ENCODE measurements at regions not wholly inside any gene's neighbourhood (a gene's known extent, or its start where the extent isn't known, plus 50 kb on each side); places are given as distances from the start of the nearest gene placed in this dataset.

DNA sequence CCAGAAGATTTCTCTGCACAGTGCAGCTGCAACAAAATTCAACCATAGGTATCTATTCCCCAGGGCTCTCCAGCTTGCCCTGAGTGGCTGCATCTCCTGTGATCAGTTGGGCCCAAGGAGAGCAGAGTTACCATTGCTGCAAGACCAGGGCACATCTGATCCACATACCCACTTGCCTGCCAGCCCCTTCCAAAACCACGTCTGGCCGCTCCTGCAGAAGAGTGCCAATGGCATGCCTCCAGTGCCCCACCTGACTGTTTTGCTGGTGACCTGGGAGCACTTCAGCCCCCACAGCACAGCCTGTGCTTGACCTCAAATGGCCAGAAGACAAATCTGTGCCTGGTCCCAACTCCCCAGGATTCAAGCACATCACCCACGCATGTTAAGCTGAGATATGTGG is 526.1 kb upstream of the GBE1 start:
- DNase-seq (ENCODE audit: low read depth in 2 of 2), result no peak

DNA sequence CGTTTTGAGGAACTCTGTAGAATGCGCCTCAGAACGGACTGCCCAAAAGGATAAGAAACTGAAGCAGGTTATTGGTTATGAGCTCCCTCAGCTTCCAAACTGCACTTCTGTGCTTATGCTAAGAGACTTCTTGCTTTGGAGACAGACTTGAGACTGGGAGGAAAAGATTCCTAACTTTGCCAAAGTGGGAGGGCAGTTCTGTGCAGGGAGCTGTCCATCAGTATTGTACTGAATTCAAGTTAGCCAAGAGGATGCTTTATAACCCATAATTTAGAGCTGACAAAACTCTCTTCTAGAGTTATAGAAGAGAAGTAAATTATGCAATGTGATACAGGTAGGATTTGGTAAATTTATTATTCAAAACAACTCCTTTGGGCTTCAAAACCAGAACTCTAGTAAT is 519.8 kb upstream of the GBE1 start:
- no peak for DNase-seq (ENCODE audit: low read depth in 2 of 2)

DNA sequence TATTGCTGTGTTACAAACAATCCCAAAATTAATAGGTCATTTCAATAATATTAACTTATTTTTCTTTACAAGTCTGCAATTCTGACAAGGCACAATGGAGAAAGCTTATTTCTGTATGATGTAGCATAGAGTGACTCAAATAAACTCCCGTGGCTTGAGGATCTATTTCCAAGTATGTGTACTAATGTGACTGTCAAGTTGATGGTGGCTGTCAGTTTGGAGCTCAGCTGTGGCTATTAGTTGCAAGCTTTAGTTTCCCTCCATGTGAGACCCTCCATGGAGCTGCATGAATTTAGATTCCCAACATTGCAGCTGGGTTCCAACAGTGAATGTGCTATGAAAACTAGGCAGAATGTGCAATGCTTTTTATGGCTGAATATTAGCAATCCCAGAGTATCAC is 515.5 kb upstream of the GBE1 start:
- no peak for DNase-seq (ENCODE audit: low read depth in 2 of 2)

DNA sequence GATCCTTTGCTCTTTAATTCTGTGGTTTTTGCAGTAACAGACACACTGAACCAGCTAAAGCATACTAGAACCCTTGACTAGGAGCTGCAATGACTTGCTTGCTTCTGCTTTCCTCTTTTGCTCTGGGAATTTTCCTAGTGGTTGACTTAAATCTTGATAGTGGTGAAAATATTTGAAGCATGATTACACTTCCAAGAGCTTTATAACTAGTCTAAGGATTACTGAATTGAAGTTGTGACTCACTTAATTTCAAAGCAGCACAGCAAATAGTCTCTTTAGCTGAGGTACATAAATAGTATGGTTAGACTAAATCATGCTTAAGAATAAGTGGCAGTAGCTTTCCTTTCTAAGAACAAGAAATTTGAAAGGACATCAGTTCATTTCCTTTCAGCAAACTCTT is 513.5 kb upstream of the GBE1 start:
- DNase-seq (ENCODE audit: low read depth in 2 of 2), result no peak

DNA sequence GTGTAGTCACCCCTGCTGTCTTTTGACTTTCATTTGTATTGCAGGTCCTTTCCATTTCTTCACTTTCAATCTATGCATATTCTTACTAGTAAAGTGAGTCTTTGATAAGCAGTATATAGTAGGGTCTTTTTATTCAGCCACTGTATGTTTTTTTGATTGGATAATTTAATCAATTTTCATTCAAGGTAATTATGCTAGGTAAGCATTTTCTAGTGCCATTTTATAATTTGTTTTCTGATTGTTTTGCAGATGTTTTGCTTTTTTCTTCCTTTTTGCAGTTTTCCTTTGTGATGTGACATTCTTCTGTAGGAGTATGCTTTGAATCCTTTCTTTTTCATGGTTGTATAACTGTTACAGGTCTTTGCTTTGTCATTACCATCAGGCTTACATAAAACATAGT is 504.3 kb upstream of the GBE1 start:
- DNase-seq (ENCODE audit: low read depth in 2 of 2), result no peak

DNA sequence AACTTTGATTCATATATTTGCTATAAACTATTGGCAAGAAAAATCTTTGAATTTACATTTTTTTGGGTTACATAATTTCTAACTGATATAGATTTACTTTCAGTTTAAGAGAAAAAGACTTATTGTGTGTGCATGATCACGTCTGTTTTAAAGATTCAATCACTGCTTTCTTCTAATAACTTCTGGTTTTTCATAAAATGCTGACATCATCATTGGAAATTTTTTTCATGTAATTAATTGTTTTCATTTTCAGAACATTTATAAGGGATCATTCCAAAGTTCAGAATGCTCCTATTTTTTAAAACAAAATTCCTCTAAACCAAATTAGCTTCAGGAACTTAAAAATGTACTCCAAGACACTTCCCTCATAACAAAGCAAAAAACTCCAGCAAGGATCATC is 500.7 kb upstream of the GBE1 start:
- DNase-seq (ENCODE audit: low read depth in 2 of 2), result no peak

DNA sequence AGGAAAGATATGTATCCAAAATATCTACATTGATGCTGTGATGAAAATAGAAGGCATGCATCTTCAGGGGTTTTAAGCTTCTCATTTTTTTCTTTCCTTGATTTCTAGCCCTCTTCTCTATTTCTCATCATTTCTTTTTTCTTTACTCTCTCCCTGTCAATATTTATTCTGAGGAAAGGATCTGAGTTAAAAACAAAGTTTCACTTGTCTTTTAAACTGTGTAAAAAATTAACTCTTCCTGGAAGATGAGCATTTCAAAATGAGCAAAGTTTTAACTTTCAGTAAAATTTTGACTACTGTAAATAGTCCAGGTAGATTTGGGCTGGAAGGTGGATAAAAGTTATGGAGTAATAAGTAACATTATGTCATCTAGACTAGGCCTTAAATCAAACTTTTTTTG is 500.2 kb upstream of the GBE1 start:
- no peak for DNase-seq (ENCODE audit: low read depth in 2 of 2)

DNA sequence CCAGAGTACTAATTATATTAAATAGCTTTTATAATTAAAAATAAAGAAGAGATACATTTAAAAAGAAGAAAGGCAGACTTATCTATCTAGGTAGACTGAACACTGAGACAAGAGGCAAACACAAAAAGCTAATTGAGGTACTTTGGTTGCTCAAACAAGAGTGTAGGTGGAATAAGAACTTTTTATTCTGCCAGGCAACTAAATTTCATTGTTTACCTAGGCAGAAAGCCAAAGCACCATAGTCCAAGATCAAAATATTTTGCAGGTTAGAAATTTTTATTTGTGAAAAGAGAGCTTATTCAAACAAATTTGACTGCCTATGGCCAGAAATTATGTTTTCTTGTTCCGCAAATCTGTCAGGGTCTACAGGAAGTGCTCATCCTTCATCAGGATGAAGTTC is 499.6 kb upstream of the GBE1 start:
- no peak for DNase-seq (ENCODE audit: low read depth in 2 of 2)

DNA sequence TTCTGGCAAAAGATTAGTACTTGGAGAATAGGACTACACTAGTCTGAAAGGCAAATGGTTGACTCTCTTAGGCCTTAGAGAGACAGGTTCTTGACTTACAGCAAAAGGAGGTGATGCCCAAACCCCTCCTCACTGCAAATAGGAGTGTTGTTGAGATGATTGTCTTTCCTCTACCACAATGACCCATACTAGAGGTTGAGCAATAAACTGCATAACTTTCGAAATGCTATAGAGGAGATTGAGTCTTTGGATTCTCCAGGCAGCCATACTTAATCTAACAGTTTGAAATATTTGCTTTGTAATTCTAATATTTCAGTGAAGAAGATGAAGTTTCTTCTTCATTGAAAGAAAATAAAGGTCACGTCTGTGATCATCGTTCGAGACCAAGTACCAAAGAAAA is 498.5 kb upstream of the GBE1 start:
- DNase-seq (ENCODE audit: low read depth in 2 of 2), result no peak

DNA sequence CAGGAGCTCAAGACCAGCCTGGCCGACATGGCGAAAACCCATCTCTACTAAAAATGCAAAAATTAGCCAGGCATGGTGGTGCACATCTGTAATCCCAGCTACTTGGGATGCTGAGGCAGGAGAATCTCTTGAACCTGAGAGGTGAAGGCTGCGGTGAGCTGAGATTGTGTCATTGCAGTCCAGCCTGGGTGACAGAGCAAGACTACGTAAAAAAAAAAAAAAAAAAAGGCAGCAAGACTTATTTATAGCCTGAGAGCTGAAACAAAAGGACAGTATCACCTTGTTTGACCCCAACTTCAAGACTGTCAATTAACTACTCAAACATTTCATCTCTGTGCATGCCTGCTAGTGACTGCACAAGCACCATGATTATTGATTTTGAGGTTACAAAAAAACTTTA is 478.9 kb upstream of the GBE1 start:
- no peak for DNase-seq (ENCODE audit: low read depth in 2 of 2)

DNA sequence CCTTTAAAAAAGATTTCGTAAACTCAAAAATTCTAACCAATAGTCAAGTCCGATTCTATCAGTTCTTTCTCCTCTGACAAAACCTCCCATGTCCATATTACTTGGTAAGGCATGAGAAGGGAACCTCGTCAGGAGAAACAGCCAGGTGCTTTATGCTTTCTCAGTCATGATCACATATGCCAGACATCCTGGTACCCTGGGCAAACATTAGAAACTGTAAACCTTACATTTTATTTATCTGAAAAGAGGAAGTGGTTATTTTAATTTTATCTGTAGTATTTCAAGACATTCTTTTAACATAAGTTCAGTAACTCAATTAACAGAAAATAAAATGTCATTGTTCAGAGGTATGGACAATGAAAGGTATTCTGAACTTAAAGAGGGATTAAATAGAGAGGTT is 474.8 kb upstream of the GBE1 start:
- no peak for DNase-seq (ENCODE audit: low read depth in 2 of 2)

DNA sequence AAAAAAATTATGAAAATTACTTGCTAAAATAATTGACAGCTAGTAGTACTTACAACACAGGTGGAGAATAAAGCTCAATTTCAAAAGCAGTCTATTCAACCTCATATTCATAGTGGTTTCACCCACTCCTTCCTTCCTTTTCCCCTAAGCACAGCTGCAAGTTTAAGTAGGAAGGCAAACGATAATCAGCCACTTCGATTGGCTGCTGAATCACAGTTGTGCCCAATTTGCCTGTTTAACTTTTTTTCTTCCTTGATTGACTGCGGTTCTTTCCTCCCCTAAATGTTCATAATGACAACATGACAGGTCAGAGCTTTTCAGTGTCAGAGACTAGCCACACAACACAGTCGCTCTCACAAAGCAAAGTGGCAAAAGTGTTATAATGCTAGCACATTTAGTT is 468.0 kb upstream of the GBE1 start:
- DNase-seq (ENCODE audit: low read depth in 2 of 2), result no peak

DNA sequence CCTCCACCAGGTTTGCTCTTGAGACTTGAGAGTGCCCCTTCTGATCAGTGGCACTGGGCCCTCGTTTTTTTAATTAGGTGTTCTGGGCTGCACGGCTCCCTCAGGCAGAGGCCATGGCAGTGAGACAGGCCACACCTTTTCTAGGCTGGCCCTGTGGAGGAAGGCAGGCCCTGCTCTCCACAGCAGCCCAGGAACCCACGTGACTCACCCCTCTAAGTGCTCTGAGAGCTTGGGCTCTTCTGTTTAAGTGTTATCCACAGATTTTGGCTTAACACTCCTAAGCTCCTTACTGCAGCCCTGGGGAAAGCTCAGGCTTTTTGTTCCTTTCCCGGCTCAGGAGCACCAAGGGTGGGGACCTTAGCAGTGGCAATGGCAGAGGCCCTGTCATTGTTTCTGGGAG is 463.2 kb upstream of the GBE1 start:
- no peak for DNase-seq (ENCODE audit: low read depth in 2 of 2)

DNA sequence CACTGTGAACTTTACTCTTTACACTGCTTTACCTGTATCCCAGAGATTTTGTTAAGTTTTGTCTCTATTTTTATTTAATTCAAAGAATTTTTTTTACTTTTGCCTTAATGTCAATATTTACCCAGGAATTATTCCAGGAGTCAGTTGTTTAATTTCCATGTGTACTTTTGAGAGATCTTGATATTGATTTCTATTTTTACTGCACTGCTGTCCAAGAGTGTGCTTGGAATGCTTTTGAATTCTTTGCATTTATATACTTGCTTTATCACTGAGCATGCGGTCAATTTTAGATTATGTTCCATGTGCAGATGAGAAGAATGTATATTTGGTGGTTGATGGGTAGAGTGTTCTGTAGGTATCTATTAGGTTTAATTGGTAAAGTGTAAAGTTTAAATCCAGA is 461.0 kb upstream of the GBE1 start:
- no peak for DNase-seq (ENCODE audit: low read depth in 2 of 2)

DNA sequence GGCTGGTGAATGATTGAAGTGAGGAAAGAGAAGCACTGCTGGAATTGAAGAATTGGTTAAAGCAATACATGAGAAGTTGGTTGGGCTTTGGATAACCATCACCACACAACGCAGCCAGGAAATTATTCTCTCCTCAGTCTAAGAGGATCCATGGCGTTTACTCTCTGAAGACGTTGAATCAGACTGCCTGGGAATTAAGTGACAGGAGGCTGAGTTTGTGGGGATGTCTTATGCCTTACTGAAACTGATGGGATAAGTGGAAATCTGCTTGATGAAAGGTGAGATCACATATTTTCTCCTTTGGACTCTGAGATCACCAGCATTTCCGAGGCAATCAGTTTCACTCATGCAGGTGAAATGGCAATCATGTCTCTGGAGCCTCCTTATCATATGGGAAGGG is 456.1 kb upstream of the GBE1 start:
- DNase-seq (ENCODE audit: low read depth in 2 of 2), result no peak

DNA sequence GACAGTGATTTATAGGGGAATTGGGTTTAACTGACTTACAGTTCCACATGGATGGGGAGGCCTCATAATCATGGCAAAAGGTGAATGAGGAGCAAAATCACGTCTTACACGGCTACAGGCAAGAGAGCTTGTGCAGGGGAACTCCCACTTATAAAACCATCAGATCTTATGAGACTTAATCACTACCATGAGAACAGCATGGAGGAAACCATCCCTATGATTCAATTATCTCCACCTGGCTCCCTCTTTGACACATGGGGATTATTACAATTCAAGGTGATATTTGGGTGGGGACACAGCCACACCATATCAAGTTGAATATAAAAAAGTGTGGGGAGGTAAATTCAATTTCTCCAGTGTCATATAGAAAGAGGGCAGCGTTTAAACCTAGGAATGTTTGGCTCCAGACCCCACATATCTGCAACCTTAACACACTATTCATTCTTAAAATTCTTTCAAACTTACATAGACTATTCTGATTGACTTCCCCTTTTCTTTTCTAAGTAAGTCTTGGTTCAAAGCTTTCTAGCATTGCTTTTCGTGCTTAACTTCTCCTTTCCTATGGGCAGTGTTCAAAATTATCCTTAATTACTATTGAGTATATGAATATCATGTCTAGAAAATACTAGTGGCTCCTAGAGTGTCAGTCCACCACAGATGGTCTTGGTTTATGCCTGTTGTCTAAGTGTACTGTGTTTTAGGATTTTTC is 446.7 kb upstream of the GBE1 start:
- DNase-seq (ENCODE audit: low read depth in 2 of 2), result no peak

DNA sequence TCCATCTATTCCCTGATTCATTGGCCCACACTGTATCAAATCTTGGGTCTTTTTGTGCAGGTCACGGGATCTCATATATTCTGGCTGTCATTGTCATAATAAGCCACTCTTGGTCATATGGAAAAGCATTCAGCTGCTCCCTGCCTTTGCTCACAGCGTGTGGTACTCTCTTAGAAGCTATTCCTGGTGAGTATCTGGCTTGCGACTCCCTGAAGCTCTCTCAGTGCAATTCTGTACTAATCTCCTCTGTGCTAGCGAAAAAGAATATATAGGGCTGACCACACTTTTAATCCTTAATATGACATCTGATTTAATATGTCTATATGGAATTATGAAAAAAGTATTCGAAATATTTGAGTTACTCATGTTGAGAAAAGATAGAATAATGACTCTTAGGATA is 440.8 kb upstream of the GBE1 start:
- no peak for DNase-seq (ENCODE audit: low read depth in 2 of 2)

DNA sequence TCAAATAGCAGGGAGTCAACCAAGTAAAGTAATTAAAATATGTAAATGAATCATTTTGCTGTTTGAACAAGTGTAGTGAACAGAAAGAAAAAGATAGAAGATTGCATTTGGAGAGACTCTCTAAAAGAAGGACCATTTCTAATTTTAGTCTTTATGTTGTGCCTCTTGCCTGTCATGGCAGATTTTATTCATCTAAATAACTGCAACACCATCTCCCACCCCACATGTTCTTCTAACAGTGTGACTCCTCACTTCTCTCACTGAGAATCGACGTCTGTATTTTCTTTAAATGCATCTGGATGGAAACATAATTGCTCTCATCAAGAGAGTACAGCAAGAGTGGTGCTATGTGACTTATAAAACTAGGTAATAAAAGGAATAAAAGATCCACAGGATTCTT is 439.9 kb upstream of the GBE1 start:
- DNase-seq (ENCODE audit: low read depth in 2 of 2), result no peak

DNA sequence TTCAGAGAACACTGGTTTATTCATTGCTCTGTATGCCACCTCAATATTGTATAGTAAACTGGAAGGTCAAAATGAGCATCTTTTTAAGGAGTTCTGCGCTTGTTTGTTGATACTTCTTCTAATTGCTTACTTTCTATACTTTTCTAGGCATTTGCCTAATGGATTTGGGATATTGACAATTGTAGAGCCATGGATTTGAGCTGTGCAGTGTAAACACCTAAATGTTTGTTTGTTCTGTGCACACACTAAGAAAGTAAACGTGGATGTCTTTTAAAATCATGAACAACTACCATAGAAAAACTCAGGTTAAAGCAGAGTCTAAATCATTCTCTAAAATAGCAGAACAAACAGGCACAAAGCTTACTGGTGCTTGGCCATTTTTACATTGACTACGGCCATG is 436.6 kb upstream of the GBE1 start:
- DNase-seq (ENCODE audit: low read depth in 2 of 2), result no peak

DNA sequence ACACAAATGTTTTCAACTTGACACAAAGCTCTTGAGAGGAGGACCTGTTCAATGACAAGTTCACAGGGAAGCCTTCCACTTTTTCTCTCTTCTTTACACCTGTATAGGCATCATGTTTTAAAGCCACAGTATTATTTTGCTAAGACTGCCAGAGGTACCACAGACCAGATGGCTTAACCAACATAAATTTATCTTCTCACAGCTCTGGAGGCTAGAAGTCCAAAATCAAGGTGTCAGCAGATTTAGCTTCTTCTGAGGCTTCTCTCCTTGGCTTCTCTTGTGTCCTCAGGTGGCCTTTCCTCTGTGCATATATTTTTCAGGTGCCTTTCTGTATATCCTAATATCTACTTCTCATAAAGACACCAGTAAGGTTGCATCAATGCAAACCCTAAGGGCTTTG is 435.2 kb upstream of the GBE1 start:
- no peak for DNase-seq (ENCODE audit: low read depth in 2 of 2)

DNA sequence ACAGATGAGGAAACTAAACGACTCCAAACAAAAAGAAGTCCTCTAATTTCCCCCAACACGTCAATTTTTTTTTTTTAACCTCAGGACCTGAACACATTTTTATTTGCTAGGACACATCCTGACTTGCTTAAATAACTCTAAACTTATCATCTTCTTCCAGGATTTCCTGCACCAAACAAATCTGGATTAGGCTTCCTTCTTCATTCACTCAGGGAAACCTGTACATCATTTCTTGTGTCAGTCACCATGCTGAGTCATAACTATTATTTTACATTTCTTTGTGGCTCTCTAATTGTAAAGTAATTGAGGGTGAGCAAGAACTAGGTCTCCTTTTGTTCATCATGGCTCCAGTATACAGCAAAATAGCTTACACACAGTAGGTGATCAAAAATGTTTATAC is 433.4 kb upstream of the GBE1 start:
- DNase-seq (ENCODE audit: low read depth in 2 of 2), result no peak

DNA sequence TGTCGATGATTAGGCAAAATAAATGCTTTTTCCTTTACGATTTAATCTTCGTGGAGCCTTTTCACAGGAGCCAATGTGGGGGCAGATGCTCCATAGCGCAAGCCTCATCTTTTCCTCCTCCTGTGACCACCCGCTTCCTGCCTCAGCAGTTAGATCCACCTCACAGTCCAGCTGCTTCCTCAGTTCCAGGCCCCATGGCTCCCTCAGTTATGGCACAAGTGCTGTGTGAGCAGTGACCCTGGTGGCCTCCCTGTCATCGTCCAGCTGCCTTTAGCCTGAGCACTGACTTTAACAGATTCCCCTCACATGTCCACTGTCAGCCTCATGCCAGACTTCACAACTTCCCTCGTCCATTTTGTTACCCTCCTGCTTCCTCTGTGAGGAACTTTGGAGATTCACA is 424.6 kb upstream of the GBE1 start:
- DNase-seq (ENCODE audit: low read depth in 2 of 2), result no peak

DNA sequence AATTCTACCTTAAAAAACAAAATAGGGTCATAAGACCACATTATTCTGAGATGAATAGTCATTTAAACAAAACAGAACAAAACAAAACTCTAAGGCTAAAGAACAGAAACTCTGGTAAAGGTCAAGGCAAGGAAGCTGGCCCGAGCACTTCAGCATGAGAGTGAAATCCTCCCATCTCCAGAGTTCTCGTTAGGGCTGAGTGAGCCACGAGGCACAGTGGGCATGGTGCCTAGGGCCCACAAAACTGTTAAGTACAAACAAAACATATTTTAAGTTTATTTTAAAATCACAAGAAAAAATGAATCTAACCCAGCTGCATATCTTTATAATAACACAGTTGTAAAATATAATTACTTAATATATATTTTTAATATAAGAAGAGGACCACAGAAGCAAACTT is 417.8 kb upstream of the GBE1 start:
- DNase-seq (ENCODE audit: low read depth in 2 of 2), result no peak

DNA sequence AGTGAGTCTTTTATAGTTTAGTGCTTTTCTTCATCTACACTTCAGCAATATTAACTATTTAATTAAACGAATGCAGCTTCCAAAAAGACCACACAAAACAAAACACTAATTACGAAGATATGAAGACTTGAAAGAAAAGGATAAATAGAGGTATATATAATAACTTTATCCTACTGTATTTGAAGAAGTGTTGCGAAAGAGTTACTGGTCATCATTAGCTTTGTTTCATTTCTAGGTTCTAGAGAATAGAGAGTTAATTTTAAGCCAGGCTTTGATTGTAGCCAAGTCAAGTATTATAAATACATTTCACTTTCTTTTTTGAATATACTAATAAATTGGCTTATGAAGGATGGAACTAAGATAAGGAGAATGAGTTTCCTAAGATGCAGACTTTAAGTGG is 416.8 kb upstream of the GBE1 start:
- no peak for DNase-seq (ENCODE audit: low read depth in 2 of 2)

DNA sequence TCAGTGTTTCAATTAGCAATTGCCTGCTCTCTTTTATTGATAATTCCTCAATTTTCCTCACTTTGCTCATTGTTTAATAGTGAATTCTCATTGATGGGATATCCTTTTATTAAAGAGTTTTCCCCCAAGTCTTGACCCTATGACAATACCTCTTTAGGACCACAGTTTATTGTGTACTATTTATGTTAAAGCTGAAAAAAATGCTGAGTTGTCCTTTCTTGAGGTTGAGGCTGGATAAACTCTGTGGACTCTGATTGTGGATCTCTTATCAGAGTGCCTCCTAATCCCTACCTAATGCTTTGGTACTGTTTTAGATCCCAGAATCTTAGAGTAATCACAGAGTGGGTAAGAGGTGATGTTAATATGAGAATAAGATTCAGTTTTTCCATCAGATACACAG is 416.3 kb upstream of the GBE1 start:
- DNase-seq (ENCODE audit: low read depth in 2 of 2), result no peak

Data from stimulated activated CD8-positive, alpha-beta memory T cell treated with anti-CD3 and anti-CD28 coated beads, Interleukin-15, amount 100 ng/mL, for 48 hours (primary cell).